Inflammatory macrophage treated with lipopolysaccharide for 4 hours (primary cell): ENCODE measurements at regions not wholly inside any gene's neighbourhood (a gene's known extent, or its start where the extent isn't known, plus 50 kb on each side); places are given as distances from the start of the nearest gene placed in this dataset.
"Not testable (repeated sequence)": the region's sequence is repeated elsewhere in the genome, so short reads cannot be mapped to it uniquely, and the experiment has no call there.

ENCODE experiments used
- DNase-seq: peaks from one replicate; pipeline ENCODE4 v3.0.0-alpha.2; 2020

DNA sequence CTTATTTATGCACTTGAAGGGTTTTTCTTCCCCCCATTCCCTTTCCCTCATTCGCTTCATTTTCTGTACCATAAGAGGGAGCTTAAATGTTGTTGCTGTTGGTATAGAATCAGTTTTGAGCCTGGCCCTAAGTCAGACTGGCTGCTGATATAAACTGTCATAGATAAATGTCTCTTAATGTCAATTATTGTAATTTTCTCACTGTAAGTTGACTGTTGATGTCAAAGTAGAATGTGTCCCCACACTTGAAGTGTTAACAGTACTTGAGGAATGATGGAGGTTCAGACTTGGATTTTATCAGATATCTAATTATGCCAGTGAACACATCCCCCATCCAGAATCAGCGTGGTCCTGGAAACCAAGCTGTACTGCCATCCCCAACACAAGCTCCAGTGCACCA lies 87.8 kb downstream of the PRR15 start:
- DNase-seq, result no peak

DNA sequence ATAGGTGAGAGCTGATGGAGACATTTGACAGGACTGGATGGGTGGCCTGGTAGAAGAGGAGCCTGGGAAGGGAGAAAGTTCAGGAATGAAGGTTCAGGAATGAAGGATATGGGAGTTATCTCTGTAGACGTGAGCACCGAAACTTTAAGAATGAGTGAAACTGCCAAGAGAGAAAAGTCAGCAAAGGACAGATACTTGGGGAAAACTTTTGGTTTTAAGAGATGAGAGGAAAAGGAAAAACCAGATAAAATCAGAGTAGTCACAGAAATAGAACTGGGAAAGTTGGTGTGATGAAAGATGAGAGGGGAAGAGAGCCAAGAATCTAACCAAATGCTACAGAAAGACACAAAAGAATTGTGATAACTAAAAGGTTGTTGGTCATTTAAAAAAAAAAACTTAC lies 88.9 kb downstream of the PRR15 start:
- DNase-seq, result no peak

DNA sequence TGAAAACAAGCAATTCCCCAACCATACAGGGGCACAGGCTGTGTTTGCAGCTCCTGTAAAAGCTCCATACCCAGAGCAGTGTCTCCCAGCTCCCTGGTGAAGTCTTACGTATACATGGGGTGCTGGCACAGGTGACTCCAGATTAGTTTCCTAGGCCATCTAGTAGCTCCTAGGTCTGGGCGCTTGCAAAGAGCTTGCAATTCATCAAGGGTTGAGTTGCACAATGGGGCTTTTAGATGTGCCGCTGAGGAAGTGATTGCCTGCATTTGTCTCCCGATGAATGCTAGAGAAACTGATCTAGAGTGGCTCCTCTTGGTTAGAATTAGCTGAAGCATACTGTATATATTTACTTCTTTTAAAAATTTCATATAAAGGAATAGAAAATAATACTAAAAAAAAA lies 90.7 kb downstream of the PRR15 start:
- not testable (repeated sequence) for DNase-seq

DNA sequence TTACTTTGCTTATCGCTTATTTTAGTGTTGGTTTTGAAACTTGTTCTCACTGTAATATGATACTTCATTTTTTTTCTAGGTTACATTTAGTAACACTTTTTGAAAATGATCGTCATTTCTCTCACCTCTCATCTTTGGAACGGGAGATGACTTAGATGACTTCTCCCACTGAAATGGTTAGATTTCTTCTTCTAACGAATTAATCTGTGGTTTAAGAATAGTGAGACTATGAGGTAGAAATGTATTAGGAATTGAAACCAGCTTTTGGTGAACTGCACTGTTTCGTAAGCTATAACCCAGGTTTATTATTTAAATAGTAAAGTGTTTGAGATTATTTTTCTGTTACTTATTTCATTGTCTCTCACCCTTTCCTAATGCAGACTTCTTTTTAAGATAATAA lies 93.7 kb downstream of the PRR15 start:
- no peak for DNase-seq

DNA sequence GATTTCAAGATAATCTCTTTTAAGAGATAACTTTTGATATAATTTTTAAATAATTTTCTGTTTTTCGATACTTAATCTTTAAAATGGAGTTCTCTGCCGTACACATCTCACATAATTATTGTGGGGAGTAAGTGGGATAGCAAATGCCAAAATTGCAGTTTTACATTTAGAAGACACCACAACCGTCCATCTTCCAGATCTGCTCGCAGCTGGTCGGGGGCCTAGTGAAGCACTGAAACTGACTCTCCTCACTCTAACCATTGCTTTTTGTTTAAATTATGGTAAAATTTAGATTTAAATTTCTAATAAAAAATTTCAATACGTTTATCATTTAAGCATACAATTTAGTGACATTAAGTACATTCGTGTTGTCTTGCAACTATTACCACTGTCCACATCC lies 94.2 kb downstream of the PRR15 start:
- no peak for DNase-seq

DNA sequence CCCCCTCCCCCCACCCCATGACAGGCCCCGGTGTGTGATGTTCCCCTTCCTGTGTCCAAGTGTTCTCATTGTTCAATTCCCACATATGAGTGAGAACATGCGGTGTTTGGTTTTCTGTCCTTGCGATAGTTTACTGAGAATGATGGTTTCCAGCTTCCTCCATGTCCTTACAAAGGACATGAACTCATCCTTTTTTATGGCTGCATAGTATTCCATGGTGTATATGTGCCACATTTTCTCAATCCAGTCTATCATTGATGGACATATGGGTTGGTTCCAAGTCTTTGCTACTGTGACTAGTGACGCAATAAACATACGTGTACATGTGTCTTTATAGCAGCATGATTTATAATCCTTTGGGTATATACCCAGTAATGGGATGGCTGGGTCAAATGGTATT lies 95.6 kb downstream of the PRR15 start:
- DNase-seq, result not testable (repeated sequence)

DNA sequence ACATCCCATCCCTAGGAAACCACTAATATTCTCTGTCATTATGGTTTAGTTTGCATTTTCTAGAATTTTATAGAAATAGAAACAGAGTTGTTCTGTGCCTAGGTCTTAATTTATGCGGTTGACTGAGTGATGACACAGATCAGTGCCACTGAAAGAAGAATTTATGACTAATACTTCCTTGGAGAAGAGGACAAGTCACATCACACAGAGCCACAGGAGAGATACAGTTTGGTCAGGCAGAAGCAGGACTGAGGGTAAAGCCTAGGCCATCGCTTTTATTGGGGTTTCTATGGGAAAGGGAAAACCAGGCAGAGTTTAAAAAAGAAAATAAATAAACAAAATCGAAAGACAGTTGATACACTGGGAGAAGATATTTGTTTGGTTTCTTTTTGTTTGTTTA lies 99.3 kb downstream of the PRR15 start:
- DNase-seq, result not testable (repeated sequence)

DNA sequence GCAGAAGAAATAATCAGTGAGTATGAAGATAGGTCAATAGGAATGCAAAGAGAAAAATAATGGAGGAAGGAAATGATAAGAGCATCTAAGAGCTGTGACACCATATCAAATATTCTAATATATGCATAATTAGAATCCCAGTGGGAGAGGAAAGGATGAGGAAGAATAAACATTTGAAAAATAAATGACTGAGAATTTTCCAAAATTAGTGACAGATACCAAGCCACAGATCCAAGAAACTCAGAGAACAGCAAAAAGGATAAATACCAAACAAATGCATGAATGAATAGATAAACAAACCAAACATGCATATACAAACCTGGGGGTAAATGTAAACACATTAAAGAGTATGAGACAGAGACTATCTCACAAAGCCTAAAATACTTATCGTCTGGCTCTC lies 101.4 kb downstream of the PRR15 start:
- not testable (repeated sequence) for DNase-seq

DNA sequence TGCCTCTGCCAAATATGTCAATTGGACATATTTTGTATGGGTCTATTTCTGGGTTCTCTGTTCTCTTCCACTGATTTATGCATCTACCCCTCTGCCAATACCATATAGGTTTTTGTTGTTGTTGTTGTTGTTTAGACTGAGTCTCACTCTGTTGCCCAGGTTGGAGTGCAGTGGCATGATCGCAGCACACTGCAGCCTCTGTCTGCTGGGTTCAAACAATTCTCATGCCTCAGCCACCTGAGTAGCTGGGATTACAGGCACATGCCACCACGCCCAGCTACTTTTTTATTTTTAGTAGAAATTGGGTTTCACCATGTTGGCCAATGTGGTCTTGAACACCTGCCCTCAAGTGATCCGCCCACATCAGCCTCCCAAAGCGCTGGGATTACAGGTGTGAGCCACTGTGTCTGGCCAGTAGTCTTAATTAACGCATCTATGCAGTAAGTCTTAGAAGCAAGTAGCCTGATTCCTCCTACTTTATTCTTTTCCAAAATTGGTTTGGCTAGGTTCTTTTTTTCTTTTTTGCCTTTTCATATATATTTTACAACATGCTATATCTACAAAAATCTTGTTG lies 103.5 kb downstream of the PRR15 start:
- DNase-seq, result not testable (repeated sequence)

DNA sequence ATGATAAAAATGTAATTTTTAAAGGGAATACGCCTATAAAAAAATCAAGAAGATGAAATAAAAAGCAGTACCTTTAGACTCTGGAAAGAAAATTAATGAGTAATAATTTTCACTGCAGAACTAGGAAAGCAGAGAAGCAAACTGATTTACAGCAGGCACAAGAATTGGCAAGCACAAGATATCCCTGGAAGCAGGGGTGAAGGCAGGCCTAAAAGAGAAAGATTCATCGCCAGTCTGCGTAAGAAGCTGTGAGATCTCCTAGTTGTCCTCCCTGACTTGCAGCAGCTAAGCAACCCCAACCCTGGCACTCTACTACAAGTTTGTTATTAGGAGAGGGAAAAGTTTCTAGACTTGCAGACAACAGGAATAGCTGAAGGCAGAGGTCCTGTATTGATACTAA lies 107.7 kb downstream of the PRR15 start:
- not testable (repeated sequence) for DNase-seq

DNA sequence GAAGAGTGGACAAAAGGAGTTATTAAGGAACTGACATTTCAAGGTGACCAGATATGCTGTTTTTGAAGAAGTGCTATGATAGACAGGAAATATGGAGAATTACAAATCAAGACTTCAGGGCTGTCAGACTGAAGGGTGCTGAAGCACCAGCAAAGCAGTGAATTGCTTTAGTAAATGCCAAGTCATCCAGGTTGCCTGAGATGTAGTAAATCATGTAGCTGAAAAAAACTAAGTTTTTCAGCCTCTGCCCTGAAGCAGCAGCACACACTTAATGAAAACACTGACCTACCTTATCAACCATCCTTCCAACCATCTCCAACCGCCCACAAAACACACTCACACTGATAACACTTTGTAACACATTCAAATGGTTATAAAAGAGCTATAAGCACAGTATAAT lies 110.0 kb downstream of the PRR15 start:
- not testable (repeated sequence) for DNase-seq

DNA sequence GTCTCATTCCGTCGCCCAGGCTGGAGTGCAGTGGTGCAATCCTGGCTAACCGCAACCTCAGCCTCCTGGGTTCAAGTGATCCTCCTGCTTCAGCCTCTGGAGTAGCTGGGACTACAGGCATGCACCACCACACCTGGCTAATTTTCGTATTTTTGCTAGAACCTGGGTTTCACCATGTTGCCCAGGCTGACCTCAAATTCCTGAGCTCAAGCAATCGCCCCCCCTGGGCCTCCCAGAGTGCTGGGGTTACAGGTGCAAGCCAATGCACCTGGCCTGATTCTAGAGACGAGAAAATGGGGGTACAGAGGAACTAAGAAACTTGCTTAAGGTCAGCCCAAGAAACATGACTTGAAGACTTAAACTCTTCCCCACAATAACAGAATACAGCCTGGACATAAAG lies 111.0 kb downstream of the PRR15 start:
- not testable (repeated sequence) for DNase-seq

DNA sequence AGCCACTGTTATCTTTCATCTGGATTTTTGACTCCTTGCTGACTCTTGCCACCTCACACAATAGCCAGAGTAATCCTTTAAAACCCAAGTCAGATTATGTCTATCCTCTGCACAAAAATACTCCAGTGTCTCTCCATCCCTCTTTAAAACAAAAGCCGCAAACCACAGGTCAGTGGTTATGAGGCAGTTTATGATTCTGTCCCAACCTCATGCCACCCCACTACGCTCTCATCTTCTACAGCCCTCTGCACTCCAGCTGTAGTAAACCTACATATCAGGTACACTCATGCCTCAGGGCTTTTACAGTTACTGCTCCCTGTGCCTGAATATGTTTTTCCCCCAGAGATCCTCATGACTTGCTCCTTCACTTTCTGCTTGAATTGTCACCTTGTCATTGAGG lies 113.6 kb downstream of the PRR15 start:
- DNase-seq, result not testable (repeated sequence)

DNA sequence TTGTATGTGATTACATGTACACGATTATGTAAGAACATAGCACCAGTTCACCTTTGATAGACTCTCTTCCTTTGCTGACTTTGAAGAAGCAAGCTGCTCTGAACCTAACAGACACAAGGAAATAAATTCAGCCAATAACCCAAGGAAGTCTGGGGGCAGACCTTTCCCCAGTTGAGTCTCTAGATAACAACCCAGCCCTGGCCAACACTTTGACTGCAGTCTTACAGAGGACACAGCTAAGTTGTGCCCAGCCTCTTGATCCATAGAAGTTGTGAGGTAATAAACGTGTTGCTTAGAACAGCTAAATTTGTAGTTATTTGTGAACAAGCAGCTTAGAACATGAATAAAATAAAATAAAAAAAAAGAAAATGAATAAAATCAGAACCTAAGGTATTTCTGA lies 116.3 kb downstream of the PRR15 start:
- DNase-seq, result not testable (repeated sequence)

DNA sequence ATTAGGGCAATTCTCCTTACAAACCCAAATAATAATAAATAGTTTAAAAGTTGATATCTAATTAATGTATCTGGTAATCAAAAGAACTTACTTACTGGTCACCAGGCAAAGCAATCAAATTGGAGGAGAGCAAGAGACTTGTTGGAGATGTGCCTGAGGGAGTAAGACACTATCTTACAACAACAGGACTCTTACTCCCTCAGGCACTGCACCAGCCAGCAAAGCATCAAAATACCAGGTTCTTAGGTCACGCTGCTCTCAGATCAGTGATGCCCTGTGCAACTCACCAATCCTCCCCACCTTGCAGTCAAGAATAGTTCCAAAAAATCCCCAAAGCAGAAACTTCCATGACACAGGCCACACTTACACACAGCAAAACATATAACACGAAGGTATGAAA lies 117.0 kb downstream of the PRR15 start:
- not testable (repeated sequence) for DNase-seq

DNA sequence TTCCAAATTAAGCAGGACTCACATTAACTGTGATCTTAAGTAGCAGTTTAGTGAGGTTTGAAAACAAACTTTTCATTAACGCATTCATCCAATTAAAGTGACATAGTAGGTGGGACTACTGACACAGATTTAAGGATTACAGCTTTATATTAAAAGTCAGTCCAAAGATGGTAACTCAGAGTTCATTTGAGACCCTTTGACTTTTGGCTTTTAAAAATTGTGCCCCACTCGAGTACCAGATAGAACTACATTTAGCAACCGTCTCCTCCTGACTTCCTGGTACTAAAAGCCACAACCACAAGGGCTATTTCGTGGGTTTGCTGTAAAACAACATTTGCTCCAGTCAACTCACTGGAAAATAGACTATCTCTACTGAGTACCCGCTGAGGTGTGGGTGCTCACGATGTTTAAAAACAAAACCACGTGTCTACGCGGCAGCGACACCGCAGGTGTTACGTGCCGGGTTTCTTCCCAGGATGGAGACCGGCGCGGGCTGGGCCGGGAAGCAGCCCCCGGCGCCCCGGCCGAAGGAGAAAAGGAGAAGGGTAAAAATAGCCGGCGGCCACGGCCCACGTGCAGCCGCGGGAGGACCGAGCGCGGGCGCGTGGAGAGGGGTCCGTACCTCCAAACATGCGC lies 120.6 kb downstream of the PRR15 start:
- DNase-seq, result not testable (repeated sequence)

DNA sequence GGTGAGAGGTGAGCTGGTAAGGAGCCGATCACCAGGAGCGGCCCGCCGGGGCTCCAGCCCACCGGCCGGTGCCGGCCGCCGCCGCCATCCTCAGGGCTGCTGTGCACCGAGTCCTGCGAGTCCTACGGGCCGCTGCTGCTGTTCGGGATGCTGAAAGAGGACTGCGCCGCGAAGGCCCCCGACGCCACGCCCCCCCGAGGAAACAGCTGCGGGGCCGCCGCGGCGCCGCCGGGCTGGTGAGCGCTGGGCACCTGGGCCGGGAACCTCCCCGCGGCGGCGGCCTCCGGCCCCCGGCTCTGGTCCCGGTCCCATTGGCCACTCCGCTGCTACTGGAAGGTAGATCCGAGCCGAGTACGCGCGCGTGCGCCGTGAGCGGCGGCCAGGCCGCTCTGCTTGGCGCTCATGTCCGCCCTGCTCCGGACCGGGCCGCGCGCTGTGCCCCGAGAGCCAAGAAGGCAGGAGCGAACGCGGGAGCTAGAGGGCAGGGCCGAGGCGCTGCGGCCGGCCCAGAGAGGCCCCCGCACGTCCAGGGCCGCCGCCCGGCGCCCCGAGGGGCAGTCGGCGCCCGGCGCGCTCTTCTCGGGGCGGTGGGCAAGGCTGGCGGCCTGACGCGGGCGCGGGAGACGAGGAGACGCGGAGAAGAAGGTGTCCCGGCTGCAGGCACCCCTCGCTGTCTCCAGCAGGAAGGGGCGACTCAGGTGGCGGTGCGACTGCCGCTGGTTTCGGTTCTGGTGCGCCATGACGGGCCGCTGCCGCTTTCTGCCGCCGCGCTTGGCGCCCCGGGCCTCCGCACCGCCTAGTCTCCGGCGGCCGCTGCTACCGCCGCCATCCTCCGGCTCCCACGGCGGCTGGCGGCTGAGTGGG lies 121.3 kb upstream of the WIPF3 start:
- DNase-seq, result peak; percentile 72

DNA sequence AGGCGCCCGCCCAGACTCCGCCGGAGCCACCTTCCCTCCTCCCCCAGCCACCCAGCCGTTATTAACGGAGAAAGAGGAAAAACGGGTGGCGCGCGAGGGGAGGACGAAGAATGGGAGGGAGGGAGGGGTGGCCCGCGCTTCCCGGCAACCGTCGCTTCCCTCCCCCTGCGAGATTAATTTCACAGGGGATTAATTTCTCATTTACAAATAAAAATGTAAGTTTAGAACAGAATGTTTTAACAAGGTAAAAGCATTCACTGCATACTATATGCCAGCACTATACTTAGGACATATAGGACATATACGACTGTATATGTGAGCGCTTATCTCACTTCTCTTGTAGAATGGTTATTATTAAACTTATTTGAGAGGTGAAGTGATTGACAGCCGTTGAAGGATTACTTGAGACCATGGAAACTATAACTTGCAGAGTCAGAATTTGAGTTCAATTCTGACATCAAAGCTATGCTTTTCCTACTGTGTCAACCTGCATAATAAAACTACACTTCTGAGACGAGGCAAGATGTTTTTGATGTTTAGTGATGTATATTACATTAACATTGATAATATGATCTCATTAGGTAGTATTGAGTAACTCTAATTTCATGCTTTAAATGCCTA lies 120.5 kb upstream of the WIPF3 start:
- not testable (repeated sequence) for DNase-seq

DNA sequence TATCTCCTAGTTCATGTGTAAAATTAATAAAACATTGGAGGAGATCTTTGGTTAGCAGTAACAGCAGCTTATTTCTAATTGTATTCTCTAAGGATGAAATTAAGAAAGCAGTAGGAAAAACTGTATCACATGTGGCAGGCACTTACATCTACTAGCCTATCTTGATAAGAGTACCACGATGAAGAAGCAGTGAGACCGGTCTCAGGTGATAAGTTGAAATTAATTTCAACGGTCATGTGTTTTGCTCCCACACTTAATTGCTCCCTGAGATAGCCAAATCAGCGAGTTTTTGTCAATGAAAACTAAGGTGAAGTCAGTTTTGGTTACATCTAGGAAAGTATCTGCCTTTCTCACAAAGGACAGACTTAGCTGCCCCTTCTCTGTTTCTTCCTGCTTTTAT lies 115.8 kb upstream of the WIPF3 start:
- DNase-seq, result not testable (repeated sequence)

DNA sequence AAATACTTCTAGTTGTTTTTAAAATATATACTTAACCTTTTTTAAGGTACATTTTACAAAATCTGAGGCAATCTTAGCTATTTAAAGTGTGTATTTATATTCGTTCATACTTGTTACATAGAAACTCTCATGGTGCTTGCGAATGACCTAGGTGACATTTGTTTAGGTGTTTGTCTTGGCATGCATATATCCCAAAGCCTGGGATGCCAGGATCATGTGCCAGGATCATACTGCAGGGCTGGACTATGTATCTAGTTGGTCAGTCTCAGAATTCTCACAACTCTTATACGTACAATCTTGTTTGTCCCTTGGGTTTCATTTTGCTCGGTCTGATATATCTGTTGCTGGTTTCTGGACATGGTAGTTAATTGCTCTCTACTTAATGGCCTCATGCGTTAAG lies 109.9 kb upstream of the WIPF3 start:
- DNase-seq, result not testable (repeated sequence)

DNA sequence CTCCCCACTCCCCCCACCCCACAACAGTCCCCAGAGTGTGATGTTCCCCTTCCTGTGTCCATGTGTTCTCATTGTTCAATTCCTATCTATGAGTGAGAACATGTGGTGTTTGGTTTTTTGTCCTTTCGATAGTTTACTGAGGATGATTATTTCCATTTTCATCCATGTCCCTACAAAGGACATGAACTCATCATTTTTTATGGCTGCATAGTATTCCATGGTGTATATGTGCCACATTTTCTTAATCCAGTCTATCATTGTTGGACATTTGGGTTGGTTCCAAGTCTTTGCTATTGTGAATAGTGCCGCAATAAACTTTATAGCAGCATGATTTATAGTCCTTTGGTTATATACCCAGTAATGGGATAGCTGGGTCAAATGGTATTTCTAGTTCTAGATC lies 106.6 kb upstream of the WIPF3 start:
- DNase-seq, result not testable (repeated sequence)

DNA sequence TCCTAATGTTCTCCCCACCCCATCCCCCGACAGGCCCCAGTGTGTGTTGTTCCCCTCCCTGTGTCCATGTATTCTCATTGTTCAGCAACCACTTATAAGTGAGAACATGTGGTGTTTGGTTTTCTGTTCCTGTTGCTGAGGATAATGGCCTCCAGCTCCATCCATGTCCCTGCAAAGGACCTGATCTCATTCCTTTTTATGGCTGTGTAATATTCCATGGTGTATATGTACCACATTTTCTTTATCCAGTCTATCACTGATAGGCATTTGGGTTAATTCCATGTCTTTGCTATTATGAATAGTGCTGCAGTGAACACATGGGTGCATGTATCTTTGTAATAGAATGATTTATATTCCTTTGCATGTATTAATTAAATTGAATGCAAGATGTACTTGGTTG lies 104.8 kb upstream of the WIPF3 start:
- not testable (repeated sequence) for DNase-seq

DNA sequence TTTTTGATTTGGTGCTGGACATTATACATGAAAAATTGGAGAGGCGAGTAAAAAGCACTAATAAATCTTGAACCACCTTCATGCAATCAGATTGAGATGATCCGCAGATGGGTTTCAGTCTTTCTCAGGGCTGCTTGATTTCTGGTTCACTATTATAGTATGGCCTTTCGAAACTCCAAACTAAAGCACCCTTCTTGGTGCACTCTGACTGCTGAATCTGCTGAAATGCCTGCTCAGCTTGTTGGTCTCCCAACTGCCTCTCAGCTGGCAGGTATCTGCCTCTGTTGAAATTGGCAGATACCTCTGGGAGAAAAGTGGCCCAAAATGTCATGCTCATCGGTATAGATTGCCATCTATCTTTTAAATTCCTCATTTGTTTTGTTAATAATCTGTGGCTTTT lies 102.5 kb upstream of the WIPF3 start:
- DNase-seq, result not testable (repeated sequence)

DNA sequence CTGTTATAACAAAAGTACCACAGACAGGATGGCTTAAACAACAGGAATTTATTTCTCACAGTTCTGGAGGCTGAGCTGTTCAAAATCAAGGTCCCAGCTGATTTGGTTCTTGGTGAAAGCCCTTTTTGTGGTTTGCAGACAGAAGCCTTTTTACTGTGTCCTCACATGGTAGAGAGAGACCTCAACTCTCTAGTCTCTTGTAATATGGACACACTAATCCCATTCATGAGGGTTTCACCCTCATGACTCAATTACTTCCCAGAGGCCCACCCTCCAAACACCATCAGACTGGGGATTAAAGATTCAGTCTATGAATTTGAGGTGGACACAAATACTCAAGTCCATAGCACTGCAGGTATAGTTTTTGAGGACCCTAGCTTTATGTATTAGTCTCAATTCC lies 97.3 kb upstream of the WIPF3 start:
- DNase-seq, result not testable (repeated sequence)
